ENCODE measurements at regions not wholly inside any gene's neighbourhood (a gene's known extent, or its start where the extent isn't known, plus 50 kb on each side); places are given as distances from the start of the nearest gene placed in this dataset.

- no peaks in the 10 kb centered on the region for H3K4me1 ChIP-seq (ENCODE audit: insufficient read depth, low read length)
- no peaks in the 10 kb centered on the region for H3K36me3 ChIP-seq (ENCODE audit: insufficient read depth, low read depth, low read length)
- no peak overlapping the region for H3K27ac ChIP-seq (ENCODE audit: low read length)
- no peak overlapping the region for H3K4me3 ChIP-seq (ENCODE audit: low read length)
- H3K9ac ChIP-seq (ENCODE audit: low read depth, low read length), result no peak overlapping the region
- H3K27me3 ChIP-seq (ENCODE audit: insufficient read depth, low read length), result no peaks in the 10 kb centered on the region
- no peaks in the 10 kb centered on the region for H3K9me3 ChIP-seq (ENCODE audit: insufficient read depth, low read depth, low read length)
Measured at GRCh38 chr12:59166457-59166856, 246.2 kb upstream of the LRIG3 start.

DNA sequence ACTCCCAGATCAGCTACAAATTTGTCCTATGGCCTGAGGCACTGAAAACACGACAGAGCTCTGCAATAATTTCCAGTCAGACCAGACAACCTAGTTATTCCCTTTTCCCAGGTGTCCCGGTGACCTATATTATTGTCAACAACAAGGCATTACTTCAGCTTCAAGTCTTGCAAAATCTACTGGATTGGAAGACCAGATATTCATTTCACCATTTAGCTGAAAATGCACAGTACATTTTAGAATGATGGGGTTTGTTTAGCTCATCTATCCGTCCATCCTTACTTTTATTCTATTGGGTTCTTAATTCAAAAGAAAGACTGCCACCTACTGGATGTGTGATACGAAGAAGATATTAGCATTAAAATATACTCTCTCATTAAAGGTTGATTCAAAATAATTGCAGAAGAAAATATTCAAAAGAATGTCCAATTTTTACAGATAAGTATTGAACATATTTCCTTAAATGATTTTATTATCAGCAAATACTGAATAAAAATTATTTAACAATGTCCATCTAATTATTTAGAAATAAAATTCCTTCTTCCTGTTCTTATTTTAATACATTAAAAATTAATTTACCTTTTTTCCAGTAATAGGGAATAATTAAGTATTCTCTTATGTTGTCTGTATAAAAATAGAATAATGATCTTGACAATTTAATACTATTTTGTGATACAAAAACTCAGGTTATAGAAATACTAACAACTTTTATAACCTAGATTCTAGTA, 244.9 kb upstream of the LRIG3 start:
- Histone ChIP-seq H3K9ac (ENCODE audit: low read depth, low read length) (no peak overlapping the region), H3K27me3 (ENCODE audit: insufficient read depth, low read length) (no peaks in the 10 kb centered on the region), H3K27ac (ENCODE audit: low read length) (no peak overlapping the region), H3K9me3 (ENCODE audit: insufficient read depth, low read depth, low read length) (no peaks in the 10 kb centered on the region), H3K36me3 (ENCODE audit: insufficient read depth, low read depth, low read length) (no peaks in the 10 kb centered on the region), H3K4me1 (ENCODE audit: insufficient read depth, low read length) (no peaks in the 10 kb centered on the region), H3K4me3 (ENCODE audit: low read length) (no peak overlapping the region)

- H3K36me3 ChIP-seq (ENCODE audit: insufficient read depth, low read depth, low read length), result no peaks in the 10 kb centered on the region
- no peaks in the 10 kb centered on the region for H3K4me1 ChIP-seq (ENCODE audit: insufficient read depth, low read length)
- H3K4me3 ChIP-seq (ENCODE audit: low read length), result no peak overlapping the region
- H3K27ac ChIP-seq (ENCODE audit: low read length), result no peak overlapping the region
- H3K9me3 ChIP-seq (ENCODE audit: insufficient read depth, low read depth, low read length), result no peaks in the 10 kb centered on the region
- no peak overlapping the region for H3K9ac ChIP-seq (ENCODE audit: low read depth, low read length)
- H3K27me3 ChIP-seq (ENCODE audit: insufficient read depth, low read length), result no peaks in the 10 kb centered on the region
Measured at GRCh38 chr12:59164226-59164625, 243.9 kb upstream of the LRIG3 start.

GRCh38 chr12:59158681-59159080, 238.4 kb upstream of the LRIG3 start:
- H3K36me3 ChIP-seq (ENCODE audit: insufficient read depth, low read depth, low read length), result no peaks in the 10 kb centered on the region
- no peak overlapping the region for H3K27ac ChIP-seq (ENCODE audit: low read length)
- no peak overlapping the region for H3K4me3 ChIP-seq (ENCODE audit: low read length)
- H3K9me3 ChIP-seq (ENCODE audit: insufficient read depth, low read depth, low read length), result peaks cover 6% of the 10 kb centered on the region; the same call in 1 of the 2 replicates
- H3K9ac ChIP-seq (ENCODE audit: low read depth, low read length), result no peak overlapping the region
- no peaks in the 10 kb centered on the region for H3K27me3 ChIP-seq (ENCODE audit: insufficient read depth, low read length)
- H3K4me1 ChIP-seq (ENCODE audit: insufficient read depth, low read length), result no peaks in the 10 kb centered on the region

- H3K9me3 ChIP-seq (ENCODE audit: insufficient read depth, low read depth, low read length), result peaks cover 6% of the 10 kb centered on the region; the same call in 1 of the 2 replicates
- no peaks in the 10 kb centered on the region for H3K4me1 ChIP-seq (ENCODE audit: insufficient read depth, low read length)
- H3K36me3 ChIP-seq (ENCODE audit: insufficient read depth, low read depth, low read length), result no peaks in the 10 kb centered on the region
- no peak overlapping the region for H3K4me3 ChIP-seq (ENCODE audit: low read length)
- no peak overlapping the region for H3K27ac ChIP-seq (ENCODE audit: low read length)
- H3K27me3 ChIP-seq (ENCODE audit: insufficient read depth, low read length), result no peaks in the 10 kb centered on the region
- no peak overlapping the region for H3K9ac ChIP-seq (ENCODE audit: low read depth, low read length)
Measured at GRCh38 chr12:59158066-59158465, 237.8 kb upstream of the LRIG3 start.

GRCh38 chr12:59155448-59155847, 235.1 kb upstream of the LRIG3 start:
- no peaks in the 10 kb centered on the region for H3K27me3 ChIP-seq (ENCODE audit: insufficient read depth, low read length)
- no peak overlapping the region for H3K9ac ChIP-seq (ENCODE audit: low read depth, low read length)
- no peaks in the 10 kb centered on the region for H3K4me1 ChIP-seq (ENCODE audit: insufficient read depth, low read length)
- no peak overlapping the region for H3K4me3 ChIP-seq (ENCODE audit: low read length)
- H3K9me3 ChIP-seq (ENCODE audit: insufficient read depth, low read depth, low read length), result peaks cover 6% of the 10 kb centered on the region; the same call in 1 of the 2 replicates
- no peak overlapping the region for H3K27ac ChIP-seq (ENCODE audit: low read length)
- no peaks in the 10 kb centered on the region for H3K36me3 ChIP-seq (ENCODE audit: insufficient read depth, low read depth, low read length)

- Histone ChIP-seq H3K4me3 (ENCODE audit: low read length) (no peak overlapping the region), H3K27ac (ENCODE audit: low read length) (no peak overlapping the region), H3K9me3 (ENCODE audit: insufficient read depth, low read depth, low read length) (peaks cover 6% of the 10 kb centered on the region; the same call in 1 of the 2 replicates), H3K36me3 (ENCODE audit: insufficient read depth, low read depth, low read length) (no peaks in the 10 kb centered on the region), H3K27me3 (ENCODE audit: insufficient read depth, low read length) (no peaks in the 10 kb centered on the region), H3K4me1 (ENCODE audit: insufficient read depth, low read length) (no peaks in the 10 kb centered on the region), H3K9ac (ENCODE audit: low read depth, low read length) (no peak overlapping the region)
Measured at GRCh38 chr12:59151243-59151642, 230.9 kb upstream of the LRIG3 start.

GRCh38 chr12:59149995-59150642, 229.8 kb upstream of the LRIG3 start:
- Histone ChIP-seq H3K27me3 (ENCODE audit: insufficient read depth, low read length) (no peaks in the 10 kb centered on the region), H3K9me3 (ENCODE audit: insufficient read depth, low read depth, low read length) (no peaks in the 10 kb centered on the region), H3K27ac (ENCODE audit: low read length) (no peak overlapping the region), H3K36me3 (ENCODE audit: insufficient read depth, low read depth, low read length) (no peaks in the 10 kb centered on the region), H3K9ac (ENCODE audit: low read depth, low read length) (no peak overlapping the region), H3K4me1 (ENCODE audit: insufficient read depth, low read length) (no peaks in the 10 kb centered on the region), H3K4me3 (ENCODE audit: low read length) (no peak overlapping the region)

DNA sequence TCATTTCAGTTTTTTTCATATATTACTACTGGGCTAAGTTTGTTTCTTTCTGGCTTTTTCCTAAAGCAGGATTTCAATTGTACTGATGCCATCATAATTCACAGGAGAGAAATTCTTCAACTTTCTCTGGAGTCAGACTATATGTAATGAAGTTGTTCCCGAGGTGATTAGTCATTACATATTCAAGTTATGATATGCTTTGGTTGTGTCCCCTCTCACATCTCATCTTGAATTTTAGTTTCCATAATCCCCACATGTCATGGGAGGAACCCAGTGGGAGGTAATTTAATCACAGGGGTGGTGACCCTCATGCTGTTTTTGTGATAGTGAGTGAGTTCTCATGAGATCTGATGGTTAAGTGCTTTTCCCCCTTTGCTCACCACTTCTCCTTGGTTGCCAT, 227.5 kb upstream of the LRIG3 start:
- Histone ChIP-seq H3K4me3 (ENCODE audit: low read length) (no peak overlapping the region), H3K9me3 (ENCODE audit: insufficient read depth, low read depth, low read length) (no peaks in the 10 kb centered on the region), H3K27me3 (ENCODE audit: insufficient read depth, low read length) (no peaks in the 10 kb centered on the region), H3K9ac (ENCODE audit: low read depth, low read length) (no peak overlapping the region), H3K36me3 (ENCODE audit: insufficient read depth, low read depth, low read length) (no peaks in the 10 kb centered on the region), H3K4me1 (ENCODE audit: insufficient read depth, low read length) (no peaks in the 10 kb centered on the region), H3K27ac (ENCODE audit: low read length) (no peak overlapping the region)

DNA sequence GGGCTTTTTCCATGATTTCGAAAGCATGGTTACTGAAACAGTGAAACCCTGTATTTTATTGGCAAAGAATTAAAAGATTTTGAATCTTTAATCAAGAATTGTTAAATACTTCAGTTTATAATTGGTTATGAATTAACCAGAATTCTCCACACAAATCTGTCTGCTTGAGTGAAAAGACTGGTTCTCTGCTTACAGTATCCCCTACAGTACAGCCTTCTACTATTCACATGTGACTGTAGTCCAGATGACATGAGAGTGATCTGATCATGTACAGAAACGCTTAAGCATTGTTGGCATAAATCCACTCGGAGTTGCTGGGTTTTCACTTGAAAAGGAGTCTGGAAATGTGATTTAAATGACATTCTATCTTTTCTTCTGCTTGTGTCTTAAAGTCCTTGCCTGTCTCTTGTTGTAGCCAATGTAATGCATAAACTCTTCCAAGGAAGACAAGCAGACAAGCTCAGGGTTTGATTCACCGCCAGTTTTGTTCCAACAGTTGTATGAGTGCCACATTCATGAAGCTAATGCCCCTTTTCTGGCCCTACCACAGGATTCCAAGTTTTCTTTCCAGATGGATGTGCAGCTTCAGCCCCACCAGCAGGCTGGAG, 222.0 kb upstream of the LRIG3 start:
- Histone ChIP-seq H3K4me3 (ENCODE audit: low read length) (no peak overlapping the region), H3K9ac (ENCODE audit: low read depth, low read length) (no peak overlapping the region), H3K27ac (ENCODE audit: low read length) (no peak overlapping the region), H3K27me3 (ENCODE audit: insufficient read depth, low read length) (no peaks in the 10 kb centered on the region), H3K36me3 (ENCODE audit: insufficient read depth, low read depth, low read length) (no peaks in the 10 kb centered on the region), H3K4me1 (ENCODE audit: insufficient read depth, low read length) (no peaks in the 10 kb centered on the region), H3K9me3 (ENCODE audit: insufficient read depth, low read depth, low read length) (no peaks in the 10 kb centered on the region)

DNA sequence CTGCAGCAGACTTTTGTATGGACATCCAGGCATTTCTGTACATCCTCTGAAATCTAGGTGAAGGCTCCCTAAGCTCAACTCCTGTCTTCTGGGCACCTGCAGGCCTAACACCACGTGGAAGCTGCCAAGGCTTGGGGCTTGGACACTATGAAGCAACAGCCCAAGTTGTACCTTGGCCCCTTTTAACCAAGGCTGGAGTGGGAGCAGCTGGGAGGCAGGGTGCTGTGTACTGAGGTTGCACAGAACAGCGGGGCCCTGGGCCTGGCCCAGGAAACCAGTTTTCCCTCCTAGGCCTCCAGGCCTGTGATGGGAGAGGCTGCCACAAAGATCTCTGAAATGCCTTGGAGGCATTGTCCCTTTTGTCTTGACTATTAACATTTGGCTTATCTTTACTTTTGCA, 214.4 kb upstream of the LRIG3 start:
- no peak overlapping the region for H3K27ac ChIP-seq (ENCODE audit: low read length)
- peaks cover 5% of the 10 kb centered on the region for H3K9me3 ChIP-seq (ENCODE audit: insufficient read depth, low read depth, low read length)
- H3K27me3 ChIP-seq (ENCODE audit: insufficient read depth, low read length), result no peaks in the 10 kb centered on the region
- no peaks in the 10 kb centered on the region for H3K36me3 ChIP-seq (ENCODE audit: insufficient read depth, low read depth, low read length)
- H3K4me3 ChIP-seq (ENCODE audit: low read length), result no peak overlapping the region
- H3K4me1 ChIP-seq (ENCODE audit: insufficient read depth, low read length), result peaks cover 8% of the 10 kb centered on the region; the same call in 1 of the 2 replicates
- no peak overlapping the region for H3K9ac ChIP-seq (ENCODE audit: low read depth, low read length)

DNA sequence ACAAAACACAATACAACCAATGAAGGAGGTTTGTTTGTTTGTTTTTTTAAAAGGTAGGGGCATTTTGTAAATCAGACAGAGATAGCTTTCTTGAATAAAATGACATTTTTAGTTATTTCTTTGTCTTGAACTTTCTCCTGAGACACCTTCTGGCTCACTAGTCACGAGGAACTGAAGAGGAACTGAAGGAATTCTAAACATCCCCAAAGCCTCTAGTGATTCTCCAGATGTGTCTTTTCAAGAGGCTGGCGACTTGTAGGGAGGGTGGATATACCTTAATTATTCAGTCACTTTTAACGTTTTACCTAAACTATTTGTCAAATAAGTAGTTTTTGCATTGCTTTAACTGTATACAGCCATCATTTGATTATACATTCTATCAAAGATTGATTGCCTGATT, 211.2 kb upstream of the LRIG3 start:
- Histone ChIP-seq H3K4me1 (ENCODE audit: insufficient read depth, low read length) (peaks cover 8% of the 10 kb centered on the region; the same call in 1 of the 2 replicates), H3K27me3 (ENCODE audit: insufficient read depth, low read length) (no peaks in the 10 kb centered on the region), H3K4me3 (ENCODE audit: low read length) (no peak overlapping the region), H3K9me3 (ENCODE audit: insufficient read depth, low read depth, low read length) (peaks cover 5% of the 10 kb centered on the region), H3K36me3 (ENCODE audit: insufficient read depth, low read depth, low read length) (no peaks in the 10 kb centered on the region), H3K27ac (ENCODE audit: low read length) (no peak overlapping the region), H3K9ac (ENCODE audit: low read depth, low read length) (no peak overlapping the region)

Measured in iPS-20b (cell line).